ENCODE measurements at regions not wholly inside any gene's neighbourhood (a gene's known extent, or its start where the extent isn't known, plus 50 kb on each side); places are given as distances from the start of the nearest gene placed in this dataset.

DNA sequence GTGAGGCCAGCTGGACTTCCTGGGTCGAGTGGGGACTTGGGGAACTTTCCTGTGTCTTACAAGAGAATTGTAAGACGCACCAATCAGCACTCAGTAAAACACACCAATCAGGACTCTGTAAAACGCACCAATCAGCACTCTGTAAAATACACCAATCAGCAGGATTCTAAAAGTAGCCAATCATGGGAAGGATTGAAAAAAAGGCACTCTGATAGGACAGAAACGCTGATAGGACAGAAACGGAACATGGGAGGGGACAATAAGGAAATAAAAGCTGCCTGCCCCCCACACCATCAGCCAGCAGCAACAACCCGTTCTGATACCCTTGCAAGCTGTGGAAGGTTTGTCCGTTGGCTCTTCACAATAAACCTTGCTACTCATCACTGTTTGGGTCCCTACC, 73.1 kb upstream of the SGCG start:
- ChIA-PET CTCF (no interaction called here), POLR2A (no interaction called here)
- no peak for TF ChIP-seq SCRT2 (tag by site-specific recombination; IDR thresholded peaks at IDR 0.05)
- no peak for TF ChIP-seq ZNF544 (tag by site-specific recombination; IDR thresholded peaks at IDR 0.05)
- TF ChIP-seq ZNF610 (tag by site-specific recombination; IDR thresholded peaks at IDR 0.05; ENCODE audit: borderline replicate concordance) = no peak
- TF ChIP-seq ZNF624 (tag by site-specific recombination; IDR thresholded peaks at IDR 0.05) = no peak
- no peak for TF ChIP-seq ZNF140 (tag by site-specific recombination; IDR thresholded peaks at IDR 0.05)
- no peak for TF ChIP-seq ZNF266 (tag by site-specific recombination; IDR thresholded peaks at IDR 0.05; ENCODE audit: low read depth)
- no peak for TF ChIP-seq ZFP41 (tag by site-specific recombination; IDR thresholded peaks at IDR 0.05; ENCODE audit: borderline replicate concordance)
- TF ChIP-seq ZNF549 (tag by site-specific recombination; IDR thresholded peaks at IDR 0.05) = no peak
- TF ChIP-seq, protein P1, sequence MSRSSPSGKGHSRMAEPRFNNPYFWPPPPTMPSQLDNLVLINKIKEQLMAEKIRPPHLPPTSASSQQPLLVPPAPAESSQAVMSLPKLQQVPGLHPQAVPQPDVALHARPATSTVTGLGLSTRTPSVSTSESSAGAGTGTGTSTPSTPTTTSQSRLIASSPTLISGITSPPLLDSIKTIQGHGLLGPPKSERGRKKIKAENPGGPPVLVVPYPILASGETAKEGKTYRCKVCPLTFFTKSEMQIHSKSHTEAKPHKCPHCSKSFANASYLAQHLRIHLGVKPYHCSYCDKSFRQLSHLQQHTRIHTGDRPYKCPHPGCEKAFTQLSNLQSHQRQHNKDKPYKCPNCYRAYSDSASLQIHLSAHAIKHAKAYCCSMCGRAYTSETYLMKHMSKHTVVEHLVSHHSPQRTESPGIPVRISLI (tag by site-specific recombination; IDR thresholded peaks at IDR 0.05) = no peak
- no peak for TF ChIP-seq ZNF791 (tag by site-specific recombination; IDR thresholded peaks at IDR 0.05)
- TF ChIP-seq ZNF146 (tag by site-specific recombination; IDR thresholded peaks at IDR 0.05) = no peak
- no peak for TF ChIP-seq ZSCAN30 (tag by site-specific recombination; IDR thresholded peaks at IDR 0.05)
- no peak for TF ChIP-seq ZNF830 (tag by site-specific recombination; IDR thresholded peaks at IDR 0.05; ENCODE audit: low read depth)
- TF ChIP-seq OSR2 (tag by site-specific recombination; IDR thresholded peaks at IDR 0.05) = no peak
- TF ChIP-seq, protein P2, sequence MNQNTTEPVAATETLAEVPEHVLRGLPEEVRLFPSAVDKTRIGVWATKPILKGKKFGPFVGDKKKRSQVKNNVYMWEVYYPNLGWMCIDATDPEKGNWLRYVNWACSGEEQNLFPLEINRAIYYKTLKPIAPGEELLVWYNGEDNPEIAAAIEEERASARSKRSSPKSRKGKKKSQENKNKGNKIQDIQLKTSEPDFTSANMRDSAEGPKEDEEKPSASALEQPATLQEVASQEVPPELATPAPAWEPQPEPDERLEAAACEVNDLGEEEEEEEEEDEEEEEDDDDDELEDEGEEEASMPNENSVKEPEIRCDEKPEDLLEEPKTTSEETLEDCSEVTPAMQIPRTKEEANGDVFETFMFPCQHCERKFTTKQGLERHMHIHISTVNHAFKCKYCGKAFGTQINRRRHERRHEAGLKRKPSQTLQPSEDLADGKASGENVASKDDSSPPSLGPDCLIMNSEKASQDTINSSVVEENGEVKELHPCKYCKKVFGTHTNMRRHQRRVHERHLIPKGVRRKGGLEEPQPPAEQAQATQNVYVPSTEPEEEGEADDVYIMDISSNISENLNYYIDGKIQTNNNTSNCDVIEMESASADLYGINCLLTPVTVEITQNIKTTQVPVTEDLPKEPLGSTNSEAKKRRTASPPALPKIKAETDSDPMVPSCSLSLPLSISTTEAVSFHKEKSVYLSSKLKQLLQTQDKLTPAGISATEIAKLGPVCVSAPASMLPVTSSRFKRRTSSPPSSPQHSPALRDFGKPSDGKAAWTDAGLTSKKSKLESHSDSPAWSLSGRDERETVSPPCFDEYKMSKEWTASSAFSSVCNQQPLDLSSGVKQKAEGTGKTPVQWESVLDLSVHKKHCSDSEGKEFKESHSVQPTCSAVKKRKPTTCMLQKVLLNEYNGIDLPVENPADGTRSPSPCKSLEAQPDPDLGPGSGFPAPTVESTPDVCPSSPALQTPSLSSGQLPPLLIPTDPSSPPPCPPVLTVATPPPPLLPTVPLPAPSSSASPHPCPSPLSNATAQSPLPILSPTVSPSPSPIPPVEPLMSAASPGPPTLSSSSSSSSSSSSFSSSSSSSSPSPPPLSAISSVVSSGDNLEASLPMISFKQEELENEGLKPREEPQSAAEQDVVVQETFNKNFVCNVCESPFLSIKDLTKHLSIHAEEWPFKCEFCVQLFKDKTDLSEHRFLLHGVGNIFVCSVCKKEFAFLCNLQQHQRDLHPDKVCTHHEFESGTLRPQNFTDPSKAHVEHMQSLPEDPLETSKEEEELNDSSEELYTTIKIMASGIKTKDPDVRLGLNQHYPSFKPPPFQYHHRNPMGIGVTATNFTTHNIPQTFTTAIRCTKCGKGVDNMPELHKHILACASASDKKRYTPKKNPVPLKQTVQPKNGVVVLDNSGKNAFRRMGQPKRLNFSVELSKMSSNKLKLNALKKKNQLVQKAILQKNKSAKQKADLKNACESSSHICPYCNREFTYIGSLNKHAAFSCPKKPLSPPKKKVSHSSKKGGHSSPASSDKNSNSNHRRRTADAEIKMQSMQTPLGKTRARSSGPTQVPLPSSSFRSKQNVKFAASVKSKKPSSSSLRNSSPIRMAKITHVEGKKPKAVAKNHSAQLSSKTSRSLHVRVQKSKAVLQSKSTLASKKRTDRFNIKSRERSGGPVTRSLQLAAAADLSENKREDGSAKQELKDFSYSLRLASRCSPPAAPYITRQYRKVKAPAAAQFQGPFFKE (tag by site-specific recombination; IDR thresholded peaks at IDR 0.05; ENCODE audit: borderline replicate concordance) = no peak
- TF ChIP-seq ZNF473 (tag by site-specific recombination; IDR thresholded peaks at IDR 0.05) = no peak
- TF ChIP-seq ZNF37A (tag by site-specific recombination; IDR thresholded peaks at IDR 0.05) = no peak
- no peak for TF ChIP-seq ZNF350 (tag by site-specific recombination; IDR thresholded peaks at IDR 0.05)
- TF ChIP-seq, protein P3, sequence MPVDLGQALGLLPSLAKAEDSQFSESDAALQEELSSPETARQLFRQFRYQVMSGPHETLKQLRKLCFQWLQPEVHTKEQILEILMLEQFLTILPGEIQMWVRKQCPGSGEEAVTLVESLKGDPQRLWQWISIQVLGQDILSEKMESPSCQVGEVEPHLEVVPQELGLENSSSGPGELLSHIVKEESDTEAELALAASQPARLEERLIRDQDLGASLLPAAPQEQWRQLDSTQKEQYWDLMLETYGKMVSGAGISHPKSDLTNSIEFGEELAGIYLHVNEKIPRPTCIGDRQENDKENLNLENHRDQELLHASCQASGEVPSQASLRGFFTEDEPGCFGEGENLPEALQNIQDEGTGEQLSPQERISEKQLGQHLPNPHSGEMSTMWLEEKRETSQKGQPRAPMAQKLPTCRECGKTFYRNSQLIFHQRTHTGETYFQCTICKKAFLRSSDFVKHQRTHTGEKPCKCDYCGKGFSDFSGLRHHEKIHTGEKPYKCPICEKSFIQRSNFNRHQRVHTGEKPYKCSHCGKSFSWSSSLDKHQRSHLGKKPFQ (tag by site-specific recombination; IDR thresholded peaks at IDR 0.05) = no peak
- Histone ChIP-seq H3K36me3 (ENCODE audit: control insufficient read depth in 2 of 2, insufficient read depth in 1 of 2, low read length in 2 of 2) (no peaks in the 10 kb centered on the region), H3K27ac (ENCODE audit: extremely low read depth, low read depth, low read length) (no peak overlapping the region), H3K4me1 (ENCODE audit: control insufficient read depth, insufficient read depth, low read length) (no peaks in the 10 kb centered on the region), H3K9me3 (ENCODE audit: control insufficient read depth, insufficient read depth, low read depth, low read length) (no peaks in the 10 kb centered on the region), H3K4me3 (ENCODE audit: low read depth, low read length) (no peak overlapping the region)

DNA sequence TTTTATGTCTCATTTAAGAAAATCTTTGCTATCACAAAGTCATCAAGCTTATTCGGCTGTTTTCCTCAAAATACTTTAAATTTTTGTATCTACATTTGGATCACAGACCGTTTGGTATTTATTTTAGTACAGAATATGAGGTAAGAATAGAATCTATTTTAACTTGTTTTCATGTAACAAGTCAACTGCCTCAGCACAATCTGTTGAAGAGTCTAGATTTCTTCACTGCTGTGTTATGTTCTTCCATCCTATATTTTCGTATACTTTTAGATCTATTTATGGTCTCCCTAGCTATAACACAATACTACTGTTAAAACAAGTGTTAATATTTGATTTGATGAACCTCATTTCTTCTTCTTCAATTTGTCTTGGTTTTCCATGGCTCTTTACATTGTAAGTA, 61.6 kb upstream of the SGCG start:
- H3K4me3 ChIP-seq (ENCODE audit: low read depth, low read length) = no peak overlapping the region
- no peaks in the 10 kb centered on the region for H3K9me3 ChIP-seq (ENCODE audit: control insufficient read depth, insufficient read depth, low read depth, low read length)
- H3K4me1 ChIP-seq (ENCODE audit: control insufficient read depth, insufficient read depth, low read length) = no peaks in the 10 kb centered on the region
- ChIA-PET CTCF (no interaction called here), POLR2A (no interaction called here)
- H3K27ac ChIP-seq (ENCODE audit: extremely low read depth, low read depth, low read length) = no peak overlapping the region
- H3K36me3 ChIP-seq (ENCODE audit: control insufficient read depth in 2 of 2, insufficient read depth in 1 of 2, low read length in 2 of 2) = no peaks in the 10 kb centered on the region
- TF ChIP-seq ZNF184 (tag by site-specific recombination; IDR thresholded peaks at IDR 0.05) = no peak
- no peak for TF ChIP-seq ZNF548 (tag by site-specific recombination; IDR thresholded peaks at IDR 0.05)
- no peak for TF ChIP-seq ZBTB48 (tag by site-specific recombination; IDR thresholded peaks at IDR 0.05)
- TF ChIP-seq ZNF37A (tag by site-specific recombination; IDR thresholded peaks at IDR 0.05) = no peak
- TF ChIP-seq ZNF777 (tag by site-specific recombination; IDR thresholded peaks at IDR 0.05; ENCODE audit: borderline replicate concordance) = no peak
- TF ChIP-seq, protein P4, sequence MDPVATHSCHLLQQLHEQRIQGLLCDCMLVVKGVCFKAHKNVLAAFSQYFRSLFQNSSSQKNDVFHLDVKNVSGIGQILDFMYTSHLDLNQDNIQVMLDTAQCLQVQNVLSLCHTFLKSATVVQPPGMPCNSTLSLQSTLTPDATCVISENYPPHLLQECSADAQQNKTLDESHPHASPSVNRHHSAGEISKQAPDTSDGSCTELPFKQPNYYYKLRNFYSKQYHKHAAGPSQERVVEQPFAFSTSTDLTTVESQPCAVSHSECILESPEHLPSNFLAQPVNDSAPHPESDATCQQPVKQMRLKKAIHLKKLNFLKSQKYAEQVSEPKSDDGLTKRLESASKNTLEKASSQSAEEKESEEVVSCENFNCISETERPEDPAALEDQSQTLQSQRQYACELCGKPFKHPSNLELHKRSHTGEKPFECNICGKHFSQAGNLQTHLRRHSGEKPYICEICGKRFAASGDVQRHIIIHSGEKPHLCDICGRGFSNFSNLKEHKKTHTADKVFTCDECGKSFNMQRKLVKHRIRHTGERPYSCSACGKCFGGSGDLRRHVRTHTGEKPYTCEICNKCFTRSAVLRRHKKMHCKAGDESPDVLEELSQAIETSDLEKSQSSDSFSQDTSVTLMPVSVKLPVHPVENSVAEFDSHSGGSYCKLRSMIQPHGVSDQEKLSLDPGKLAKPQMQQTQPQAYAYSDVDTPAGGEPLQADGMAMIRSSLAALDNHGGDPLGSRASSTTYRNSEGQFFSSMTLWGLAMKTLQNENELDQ (tag by site-specific recombination; IDR thresholded peaks at IDR 0.05; ENCODE audit: low read depth) = no peak
- no peak for TF ChIP-seq ZNF707 (tag by site-specific recombination; IDR thresholded peaks at IDR 0.05)
